Left colon (tissue), 2 donors: ENCODE measurements at regions not wholly inside any gene's neighbourhood (a gene's known extent, or its start where the extent isn't known, plus 50 kb on each side); places are given as distances from the start of the nearest gene placed in this dataset.

Source experiments
- ATAC-seq: fragments of 200-7000 bp; cut with Tn5 transposase; one replicate; pipeline ENCODE4 v1.9.1; 2020; ENCODE audit warnings: mild to moderate bottlenecking, moderate library complexity
- DNase-seq, 2 donors: peaks; one replicate each; pipeline ENCODE4 v3.0.0-alpha.2; 2020
- intact Hi-C, 2 donors: fragments of 100-400 bp; cut with DNase I in 1 of 2; cut with micrococcal nuclease in 1 of 2; formaldehyde crosslinking; loops; one replicate each; pipeline versions ENCODE4 v1.11.2 to v1.14.0; 2022; cut with DNase I, micrococcal nuclease
- donor health status: DM: no; HTN: no; CAD: no.
- donor health status: DM: yes; HTN: yes; CAD: no.

DNA sequence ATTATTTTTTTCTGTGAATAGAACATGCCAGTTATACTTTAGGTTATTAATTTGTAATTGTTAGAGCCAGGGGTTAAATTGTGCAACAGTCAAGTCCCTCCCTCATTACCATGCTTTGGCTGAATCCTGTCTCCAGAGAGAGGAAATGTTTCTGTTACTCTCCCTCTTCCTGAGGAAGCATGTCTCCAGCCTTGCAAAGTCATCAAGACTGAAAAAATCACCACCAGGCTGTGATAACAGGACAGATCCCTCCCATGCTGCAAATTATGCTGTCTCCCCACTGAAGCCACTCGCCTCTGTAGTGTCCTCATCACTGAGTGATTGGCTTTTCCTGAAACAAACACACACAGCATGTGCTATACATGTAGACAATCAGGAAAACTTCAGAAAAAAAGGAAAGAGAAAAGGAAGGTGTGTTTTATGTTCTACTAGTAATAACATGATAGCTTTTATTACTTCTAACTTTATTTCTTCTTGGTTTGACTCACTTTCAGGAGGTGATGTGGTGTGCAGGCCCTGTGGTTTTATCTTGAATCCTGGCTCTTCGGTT lies 290.0 kb upstream of the JAG1 start:
- DNase-seq, result no peak
- intact Hi-C loops, result no loop called here
- ATAC-seq, result peak; percentile 55

DNA sequence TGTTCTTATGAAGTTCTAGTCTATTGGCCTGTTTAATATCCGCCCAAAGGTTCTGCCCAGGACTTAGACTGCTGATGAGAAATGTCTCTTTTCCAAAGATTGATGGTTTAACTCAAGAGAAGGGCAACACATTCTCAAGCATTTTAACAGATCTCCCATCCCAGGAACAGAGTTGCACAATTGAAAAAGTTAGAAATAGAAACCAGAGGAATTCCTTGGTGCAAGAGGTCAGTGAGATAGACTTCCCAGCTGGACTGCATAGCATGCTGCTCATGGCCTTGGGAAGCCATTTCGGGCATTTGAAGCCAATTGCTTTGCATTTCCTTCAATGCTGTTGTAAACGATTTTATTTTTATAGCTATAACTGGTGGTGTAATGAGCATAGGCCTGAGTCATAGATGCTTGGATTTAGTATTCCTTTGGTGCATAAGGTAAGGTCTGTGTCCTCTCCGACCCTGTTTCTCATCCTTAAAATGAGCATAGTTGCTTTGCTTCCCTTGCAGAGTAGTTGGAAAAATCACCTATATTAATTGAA lies 292.2 kb upstream of the JAG1 start:
- ATAC-seq (peak; percentile 67), DNase-seq (peak in 1 of 2 donors; percentile 42)
- intact Hi-C loops, result no loop called here

DNA sequence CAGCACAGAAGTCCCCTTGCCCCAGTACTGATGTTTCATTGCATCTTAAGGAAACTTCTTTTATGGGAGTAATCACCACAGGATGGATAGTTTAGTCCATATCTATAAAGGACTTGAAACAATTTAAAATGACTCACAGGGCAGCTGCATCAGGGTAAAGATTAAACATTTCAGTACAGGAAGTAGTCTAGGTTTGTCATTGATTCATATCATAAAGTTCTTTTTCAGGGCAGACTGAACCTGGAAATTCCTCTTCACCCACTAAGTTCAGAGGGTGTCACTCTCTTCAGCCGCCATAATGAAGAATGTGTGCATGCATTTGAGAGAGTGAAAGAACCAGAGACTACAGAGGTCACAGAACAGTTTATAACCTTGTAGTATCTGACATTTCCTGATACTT lies 296.3 kb upstream of the JAG1 start:
- DNase-seq (no peak), ATAC-seq (peak; percentile 93)
- intact Hi-C loops, result no loop called here

DNA sequence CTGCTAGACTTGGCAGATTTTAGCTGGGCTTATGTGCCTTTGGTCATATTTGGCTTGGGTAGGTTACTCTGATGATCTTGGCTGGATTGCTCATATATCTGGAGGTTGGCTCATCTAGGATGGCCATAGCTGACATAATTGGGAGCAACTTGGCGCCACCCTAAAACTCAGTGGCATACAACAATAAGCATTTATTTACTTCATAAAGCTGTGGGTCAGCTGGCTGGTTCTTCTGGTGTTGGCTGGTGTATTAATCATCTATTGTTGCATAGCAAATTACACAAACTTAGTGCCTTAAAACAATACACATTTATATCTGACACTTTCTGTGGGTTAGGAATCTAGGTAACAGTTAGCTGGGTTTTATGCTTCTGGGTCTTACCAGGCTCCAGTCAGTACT lies 297.3 kb upstream of the JAG1 start:
- ATAC-seq, result no peak
- DNase-seq, result no peak
- intact Hi-C loops, result no loop called here

DNA sequence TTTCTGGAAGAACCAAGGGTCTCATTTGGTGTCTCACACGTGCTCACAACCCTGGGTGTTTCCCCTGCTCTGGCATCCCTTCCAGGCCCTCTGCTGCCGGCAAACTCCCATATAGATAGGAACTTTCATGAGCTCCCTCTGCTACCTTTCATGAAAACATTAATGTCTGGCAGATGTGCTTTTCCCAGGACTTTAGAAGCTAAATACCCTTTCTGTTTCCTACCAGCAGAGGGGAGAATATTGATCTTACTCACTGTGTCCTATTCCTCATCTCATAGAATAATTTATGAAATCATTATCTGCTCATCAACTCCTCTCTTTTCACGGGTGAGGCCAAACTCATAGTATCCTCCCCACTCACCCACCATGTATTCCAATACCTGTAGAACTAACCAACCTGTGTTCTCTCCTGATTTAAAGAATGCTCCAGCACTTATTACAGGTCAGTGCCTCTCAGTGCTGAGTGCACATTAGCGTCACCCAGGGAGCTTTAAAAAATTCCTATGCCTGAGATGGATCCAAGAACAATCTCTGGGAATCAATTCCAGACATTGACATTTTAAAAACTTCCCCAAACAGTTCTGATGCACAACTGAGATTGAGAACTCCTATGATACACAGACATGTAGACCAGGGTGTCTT lies 298.5 kb upstream of the JAG1 start:
- DNase-seq (no peak), ATAC-seq (no peak)
- intact Hi-C loops, result no loop called here

DNA sequence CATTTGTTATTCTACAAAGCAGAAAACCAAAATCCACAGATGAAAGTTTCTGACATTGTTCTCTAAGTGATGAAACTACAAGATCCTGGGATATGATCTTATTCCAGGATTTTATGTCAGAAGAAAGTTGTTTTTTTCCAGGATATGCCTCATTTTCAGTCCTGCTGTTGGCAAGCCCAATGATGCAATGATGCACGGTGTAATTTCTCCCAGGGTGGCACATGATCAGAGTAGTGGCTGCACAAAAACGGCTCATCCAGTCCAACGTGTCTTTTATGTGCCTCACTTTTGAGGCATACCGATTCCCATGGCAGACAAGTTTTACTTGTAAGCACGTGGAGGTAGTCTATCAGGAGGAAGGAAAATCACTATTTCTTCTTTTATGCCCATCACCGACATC lies 302.3 kb upstream of the JAG1 start:
- no peak for DNase-seq
- intact Hi-C loops, result no loop called here
- ATAC-seq, result no peak

DNA sequence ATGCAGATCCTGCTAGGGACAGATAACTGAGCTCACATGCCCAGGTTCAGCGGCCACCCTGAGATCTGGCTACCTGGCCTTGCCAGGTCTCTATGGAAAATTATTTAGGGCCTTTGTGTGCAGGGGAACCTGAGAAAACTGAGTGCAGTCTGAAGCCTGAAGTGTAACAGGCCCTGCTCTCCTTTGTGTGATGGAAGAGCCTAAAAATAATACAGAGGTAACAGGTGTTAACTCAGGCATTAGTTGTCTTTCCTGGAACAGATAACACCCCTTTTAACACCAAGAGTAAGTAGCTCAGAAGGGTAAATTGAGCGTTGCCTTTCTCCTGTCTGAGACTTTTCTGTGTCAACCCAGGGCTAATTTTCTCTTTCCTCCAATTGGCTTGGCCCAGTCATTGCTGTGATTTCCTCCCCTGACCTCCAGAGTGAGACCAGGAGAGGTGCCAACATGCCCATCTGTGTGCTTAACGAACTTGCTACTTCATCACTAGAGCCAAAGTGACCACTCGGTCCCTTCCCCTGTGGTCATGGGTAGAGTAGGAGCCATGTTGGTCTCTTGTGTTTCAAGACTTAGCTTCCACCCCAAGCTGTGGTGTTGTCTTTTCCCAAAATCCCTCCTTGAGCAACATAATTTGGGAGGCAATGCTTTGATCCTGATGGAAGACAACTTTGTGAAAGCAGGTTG lies 304.4 kb upstream of the JAG1 start:
- intact Hi-C loops, result no loop called here
- ATAC-seq (no peak), DNase-seq (no peak)

DNA sequence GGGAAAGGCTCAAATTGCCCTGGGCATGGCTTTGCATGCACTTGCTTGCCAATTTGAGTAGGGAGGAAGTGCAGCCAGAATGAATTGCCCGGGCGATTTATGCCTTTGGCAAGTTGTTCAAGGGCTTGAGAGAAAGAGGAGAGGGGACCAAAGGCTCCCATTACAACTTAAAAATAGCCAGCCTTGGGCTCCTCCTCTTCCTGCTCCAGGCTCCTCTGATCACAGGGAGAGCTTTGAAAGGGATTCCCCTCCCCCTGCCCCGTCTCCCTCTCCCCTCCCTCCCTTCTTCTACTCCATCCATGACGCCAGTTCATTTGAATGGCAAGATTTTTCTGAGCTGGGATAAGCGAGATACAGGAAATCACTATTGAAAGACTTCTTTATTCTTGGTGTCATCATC lies 304.9 kb upstream of the JAG1 start:
- intact Hi-C loops, result no loop called here
- no peak for DNase-seq
- ATAC-seq, result no peak

DNA sequence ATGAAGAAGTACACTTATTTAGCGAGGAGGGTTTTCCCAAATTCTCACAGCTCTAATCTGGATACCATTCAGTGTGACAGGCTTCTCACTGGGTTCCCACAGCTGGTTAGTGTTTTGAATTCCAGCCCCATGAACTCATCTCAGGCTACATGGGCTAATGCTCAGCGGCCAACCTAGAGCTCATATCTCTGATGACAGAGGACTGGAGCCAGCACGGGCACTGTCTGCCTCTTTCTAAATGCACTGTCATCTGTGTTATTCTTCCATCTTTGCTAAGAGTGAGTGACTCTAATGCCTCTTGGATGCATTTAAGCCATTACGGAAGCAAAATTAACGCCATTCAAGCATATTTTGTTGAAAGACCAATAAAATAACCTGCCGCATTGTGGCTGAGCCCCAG lies 308.9 kb upstream of the JAG1 start:
- DNase-seq, result no peak
- intact Hi-C loops, result no loop called here
- no peak for ATAC-seq

DNA sequence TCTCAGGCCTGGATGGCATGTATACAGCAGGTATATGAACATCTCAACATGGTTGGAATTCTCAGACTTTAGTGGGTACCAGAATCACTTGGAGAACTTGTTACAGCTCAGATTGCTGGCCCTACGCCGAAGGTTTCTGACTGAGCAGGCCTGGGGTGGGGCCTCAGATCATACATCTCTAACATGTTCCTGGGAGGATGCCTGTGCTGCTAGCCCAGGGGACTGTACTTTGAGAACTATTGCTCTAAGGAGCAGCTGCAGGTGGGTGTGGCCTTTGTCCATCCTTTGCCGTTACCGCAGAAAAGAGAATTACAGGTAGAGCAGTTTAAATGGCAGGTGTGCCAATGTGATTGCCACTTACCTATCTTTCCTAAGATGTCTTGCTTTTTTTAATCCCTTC lies 310.5 kb upstream of the JAG1 start:
- intact Hi-C loops, result no loop called here
- DNase-seq, result peak; percentile 34 to 38
- peak; percentile 90 for ATAC-seq

DNA sequence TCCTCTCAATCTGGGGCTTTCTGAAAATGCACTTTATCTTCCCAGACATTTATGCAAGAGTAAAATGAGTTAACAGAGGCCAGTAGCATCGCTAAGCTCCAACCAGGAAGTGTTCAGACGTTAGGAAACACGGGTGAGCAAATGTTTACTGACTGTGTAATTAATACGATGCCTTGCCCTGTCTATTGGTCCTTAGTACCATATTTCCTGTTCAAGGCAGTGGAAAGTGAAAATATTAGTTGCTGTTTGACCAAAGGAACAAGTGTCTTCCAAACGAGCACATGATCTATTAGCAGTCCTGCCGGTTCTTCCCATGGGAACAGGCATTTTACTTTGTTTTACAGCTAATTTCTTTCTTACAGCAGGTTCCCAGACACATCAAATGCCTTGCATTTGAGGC lies 311.1 kb upstream of the JAG1 start:
- intact Hi-C loops, result no loop called here
- DNase-seq, result no peak
- peak; percentile 89 for ATAC-seq

DNA sequence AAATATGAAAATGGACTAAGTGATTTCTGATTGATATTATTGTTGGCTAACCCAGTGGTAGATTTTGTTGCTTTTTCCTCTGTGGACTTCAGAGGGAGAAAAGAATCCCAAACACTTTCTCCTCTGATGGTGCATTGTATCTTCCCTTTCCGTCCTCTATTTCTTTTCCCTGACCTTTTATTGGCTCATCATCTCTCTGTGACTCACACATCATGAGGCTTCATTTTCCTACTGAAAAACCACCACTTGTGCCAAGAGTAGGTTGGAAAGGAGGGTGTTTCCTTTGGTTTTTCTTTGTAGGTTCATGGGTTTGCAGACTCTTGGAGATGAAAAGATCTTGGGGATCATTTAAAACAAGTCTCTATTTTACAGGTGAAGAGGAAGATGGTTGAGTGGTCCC lies 311.7 kb upstream of the JAG1 start:
- ATAC-seq (no peak), DNase-seq (no peak)
- intact Hi-C loops, result no loop called here

DNA sequence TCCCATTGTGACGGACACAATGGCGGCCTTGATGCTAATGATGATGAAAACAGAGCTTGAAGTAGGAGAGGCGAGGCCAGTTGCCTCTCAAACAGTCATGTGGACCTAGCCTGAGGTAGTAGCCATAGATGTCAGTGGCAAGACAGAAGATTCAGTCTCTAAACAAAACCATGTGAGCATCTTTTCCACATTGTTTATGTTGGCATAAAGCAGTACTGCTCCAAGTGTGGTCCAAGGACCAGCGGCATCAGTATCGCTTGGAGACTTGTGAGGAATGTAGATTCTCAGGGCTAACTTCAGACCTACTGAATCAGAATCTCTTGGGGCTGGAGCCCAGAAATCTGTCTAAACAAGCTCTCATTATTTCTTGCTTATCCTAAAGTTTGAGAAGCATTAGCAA lies 312.8 kb upstream of the JAG1 start:
- ATAC-seq (no peak), DNase-seq (no peak)
- intact Hi-C loops, result no loop called here

DNA sequence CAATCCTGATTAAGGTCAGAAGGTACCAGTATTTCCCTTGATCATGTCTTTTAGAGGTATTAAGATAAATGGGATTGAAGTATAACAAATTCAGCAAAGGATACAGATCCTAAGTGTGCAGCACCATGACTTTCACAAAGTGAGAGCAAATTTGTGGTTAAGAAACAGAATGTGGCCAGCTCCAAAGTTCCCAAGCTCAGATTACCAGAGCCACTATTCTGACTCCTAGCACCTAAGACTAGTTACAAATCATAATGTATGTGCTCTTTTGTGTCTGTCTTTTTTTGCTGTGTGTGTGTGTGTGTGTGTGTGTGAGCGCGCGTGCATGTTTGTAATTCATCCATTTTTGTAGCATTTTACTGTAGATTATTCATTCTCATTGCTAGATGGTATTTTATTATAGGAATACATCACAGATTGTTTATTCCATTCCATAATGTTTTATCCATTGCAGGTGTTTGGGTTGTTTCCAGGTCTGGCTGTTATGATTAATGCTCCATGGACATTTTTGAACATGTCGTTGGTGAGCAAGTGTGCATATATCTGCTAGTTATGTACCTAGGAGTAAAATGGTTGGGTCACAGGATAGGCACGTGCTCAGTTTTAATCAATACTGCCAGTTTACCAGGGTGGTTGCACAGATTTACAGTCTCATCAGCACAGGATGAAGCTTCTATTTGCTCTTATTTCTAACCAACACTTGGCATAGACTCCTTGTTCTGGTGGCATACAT lies 314.0 kb upstream of the JAG1 start:
- intact Hi-C loops, result no loop called here
- ATAC-seq (no peak), DNase-seq (no peak)

DNA sequence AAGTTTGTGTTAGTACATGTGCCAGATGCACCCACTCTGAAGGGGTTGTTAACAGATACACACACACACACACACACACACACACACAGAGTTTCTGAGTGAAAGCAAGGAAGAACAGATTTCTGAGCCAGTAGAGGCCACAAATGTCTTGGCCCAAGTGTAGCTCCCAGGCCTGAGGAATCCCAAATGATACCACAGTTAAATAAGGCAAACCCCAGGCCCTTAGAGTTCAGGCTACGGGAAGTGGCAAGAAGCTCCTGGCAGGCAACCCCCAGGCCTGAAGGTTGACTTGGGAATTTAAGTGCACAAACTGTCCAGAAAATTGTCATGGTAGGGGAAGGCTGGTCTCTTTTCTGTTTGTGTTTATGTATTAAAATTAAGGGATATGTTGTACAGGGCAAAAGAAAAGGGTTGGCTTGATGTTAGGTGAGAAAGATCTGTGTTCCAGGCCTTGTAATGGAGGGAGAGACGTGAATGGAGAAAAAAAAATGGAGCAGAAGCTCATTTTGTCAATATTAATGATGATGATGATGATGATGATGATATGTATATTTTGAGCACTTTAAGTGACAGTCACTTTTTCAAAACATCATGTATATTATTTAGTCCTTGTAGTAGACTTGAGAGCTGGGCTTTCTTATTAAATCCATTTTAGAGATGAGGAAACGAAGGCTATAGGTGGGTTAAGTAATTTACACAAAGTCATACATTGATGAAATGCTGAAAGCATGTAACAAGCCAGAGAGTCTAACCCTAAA lies 317.0 kb upstream of the JAG1 start:
- ATAC-seq (no peak), DNase-seq (no peak)
- intact Hi-C loops, result no loop called here

DNA sequence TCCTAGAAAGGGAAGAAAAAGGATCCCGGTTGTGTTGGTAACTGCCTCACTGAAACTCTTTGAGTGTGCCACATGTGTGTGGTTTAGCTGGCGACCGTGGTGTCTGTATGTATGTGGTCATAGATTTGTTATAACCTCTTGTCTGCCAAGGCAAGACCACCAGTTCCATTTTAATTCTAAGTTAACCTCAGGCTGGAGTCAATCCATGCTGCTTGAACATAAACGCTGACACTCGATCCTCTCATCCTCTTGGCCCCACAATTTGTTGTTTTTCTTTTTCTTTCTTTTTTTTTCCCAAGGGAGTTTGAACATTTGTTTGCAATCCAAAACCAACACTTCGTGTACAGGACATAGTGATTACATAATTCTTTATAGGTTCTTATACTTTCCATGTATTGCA lies 318.9 kb upstream of the JAG1 start:
- DNase-seq, result no peak
- intact Hi-C loops, result no loop called here
- ATAC-seq, result no peak

DNA sequence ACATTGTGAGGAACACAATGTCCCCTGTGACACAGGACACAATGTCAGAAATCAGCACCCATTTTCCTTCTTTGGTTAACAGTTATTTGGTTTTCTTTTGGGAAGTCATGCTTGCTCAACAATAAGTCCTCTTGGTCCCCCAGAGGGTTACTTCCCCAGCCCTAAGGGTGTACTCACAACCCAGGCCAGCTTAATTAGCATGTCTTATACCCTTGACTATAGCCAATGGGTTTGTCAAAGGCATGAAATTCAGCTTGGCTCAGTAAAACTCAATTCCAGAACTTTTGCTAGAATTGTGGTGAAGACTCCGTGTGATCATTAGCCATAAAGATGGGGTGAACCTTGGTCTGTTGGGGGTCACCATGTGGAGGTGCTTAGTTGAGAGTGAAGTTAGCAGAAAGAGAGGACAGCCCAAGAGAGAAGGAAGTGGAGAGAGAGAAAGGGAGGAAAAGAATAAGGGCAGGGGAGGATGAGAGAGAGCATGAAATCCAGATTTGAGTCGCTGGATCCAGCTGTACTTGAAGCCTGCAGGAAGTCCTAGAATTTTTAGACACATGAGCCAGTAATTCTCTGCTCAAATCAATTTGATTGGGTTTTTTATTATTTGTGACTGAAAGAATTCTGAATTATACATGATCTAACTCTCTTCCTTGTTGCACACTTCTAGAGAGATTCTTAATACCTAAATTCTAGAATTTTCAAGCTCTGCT lies 321.3 kb upstream of the JAG1 start:
- intact Hi-C loops, result no loop called here
- no peak for DNase-seq
- no peak for ATAC-seq

DNA sequence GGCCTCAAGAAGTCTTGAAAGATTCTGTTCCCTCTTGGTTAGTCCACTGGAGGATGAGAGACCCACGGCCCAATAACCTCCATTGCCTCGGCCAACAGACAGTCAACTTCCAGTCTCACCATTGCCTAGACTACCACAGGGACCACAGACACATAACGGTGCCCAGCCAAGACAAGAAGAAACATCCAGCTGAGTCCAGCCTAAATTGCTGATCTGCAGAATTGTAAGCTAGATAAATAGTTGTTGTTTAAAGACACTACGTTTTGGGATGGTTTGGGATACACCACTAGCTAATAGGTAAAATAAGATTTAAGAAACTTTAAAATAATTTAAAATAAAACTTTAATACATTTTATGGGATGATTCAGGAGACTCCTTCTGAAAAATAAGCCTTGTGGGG lies 324.7 kb upstream of the JAG1 start:
- intact Hi-C loops, result no loop called here
- DNase-seq (no peak), ATAC-seq (no peak)

DNA sequence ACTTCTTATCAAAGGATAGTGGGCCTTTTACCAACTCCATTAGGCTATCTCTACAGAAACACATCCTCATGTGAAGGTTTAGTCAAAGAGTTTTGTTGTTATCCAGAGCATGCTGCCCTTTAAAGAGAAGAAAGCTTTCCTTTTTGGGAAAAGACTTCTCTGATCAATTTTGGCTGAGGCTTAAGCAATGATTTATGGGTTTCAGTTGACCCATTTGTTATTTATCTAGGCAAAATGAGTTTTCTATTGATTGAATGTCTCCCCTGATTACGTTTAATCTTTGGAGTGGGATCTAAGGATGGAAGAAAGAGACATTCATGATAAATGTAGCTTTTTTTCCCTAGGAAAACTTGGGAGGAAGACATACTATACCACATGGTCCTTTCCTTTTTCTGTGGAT lies 326.6 kb upstream of the JAG1 start:
- DNase-seq (no peak), ATAC-seq (no peak)
- intact Hi-C loops, result no loop called here
